H1 (cell line): ENCODE measurements at regions not wholly inside any gene's neighbourhood (a gene's known extent, or its start where the extent isn't known, plus 50 kb on each side); places are given as distances from the start of the nearest gene placed in this dataset.

Experiments
- CTCF ChIA-PET: fragments of 300-600 bp; sonication (Branson Sonifier 250); formaldehyde crosslinking; loops from one replicate; lab custom pipeline; 2021; ENCODE audit not compliant: partially characterized antibody; lab: Charles Lee
- POLR2A ChIA-PET: fragments of 300-600 bp; sonication (Branson Sonifier 250); formaldehyde crosslinking; loops from one replicate; lab custom pipeline; 2021; ENCODE audit warnings: inconsistent platforms; ENCODE audit not compliant: partially characterized antibody; lab: Charles Lee
- DNase-seq, 2 experiments: peaks; one replicate each; pipeline versions ENCODE4 v3.0.0 to v3.0.0-alpha.2; 2010 to 2022; ENCODE audit warnings: low spot score in 2 of 2, low read depth in 1 of 2, mixed read lengths in 1 of 2
- FAIRE-seq: peaks from 2 replicates; lab custom pipeline; 2011; peaks lifted over from hg19 to GRCh38; lab: Jason Lieb, UNC
- H2AFZ ChIP-seq: 2 replicates; pipeline ENCODE4 v1.8.1; 2012; ENCODE audit warnings: low read length, inconsistent platforms
- H2AK5ac ChIP-seq: 2 replicates; pipeline ENCODE4 v1.6.1; 2013; ENCODE audit warnings: low read depth, low read length
- H2BK120ac ChIP-seq: replicated peaks from 2 replicates; pipeline ENCODE3; 2013; ENCODE audit warnings: low read depth, low read length, inconsistent platforms
- H2BK12ac ChIP-seq: 2 replicates; pipeline ENCODE4 v1.6.1; 2013; ENCODE audit warnings: low read depth, low read length
- H2BK15ac ChIP-seq: 2 replicates; pipeline ENCODE4 v1.6.1; 2013; ENCODE audit warnings: low read length
- H2BK20ac ChIP-seq: 2 replicates; pipeline ENCODE4 v1.6.1; 2013; ENCODE audit warnings: low read length
- H2BK5ac ChIP-seq: 2 replicates; pipeline ENCODE4 v1.6.1; 2013; ENCODE audit warnings: low read depth, low read length
- H3K14ac ChIP-seq: 2 replicates; pipeline ENCODE4 v1.6.1; 2013; ENCODE audit warnings: inconsistent platforms; ENCODE audit not compliant: insufficient read length
- H3K18ac ChIP-seq: 2 replicates; pipeline ENCODE4 v1.6.1; 2013; ENCODE audit warnings: low read length; ENCODE audit errors: extremely low read depth
- H3K23ac ChIP-seq: 2 replicates; pipeline ENCODE4 v1.6.1; 2013; ENCODE audit warnings: inconsistent platforms; ENCODE audit not compliant: insufficient read length
- H3K23me2 ChIP-seq: 2 replicates; pipeline ENCODE4 v1.6.1; 2013; ENCODE audit warnings: low read depth, low read length
- H3K27ac ChIP-seq: 2 replicates; pipeline ENCODE4 v1.6.1; 2011; ENCODE audit warnings: low read depth, low read length, inconsistent platforms
- H3K27me3 ChIP-seq, 4 experiments: replicated peaks in 1 of 4; 1 replicate in 1 of 4; 2 replicates in 3 of 4; pipeline versions ENCODE4 v1.6.1 to v1.8.1; 2011 to 2013; ENCODE audit warnings: low read length in 3 of 4, mild to moderate bottlenecking in 3 of 4, inconsistent platforms in 2 of 4, mixed read lengths in 2 of 4, moderate library complexity in 1 of 4; ENCODE audit not compliant: control insufficient read depth in 3 of 4, insufficient read depth in 3 of 4; ENCODE audit errors: extremely low read depth in 1 of 4
- H3K36me3 ChIP-seq, 4 experiments: 2 replicates each; pipeline versions ENCODE4 v1.6.1 to v1.8.1; 2011 to 2013; ENCODE audit warnings: mild to moderate bottlenecking in 4 of 4, low read length in 3 of 4, moderate library complexity in 2 of 4, control low read depth in 1 of 4, inconsistent platforms in 1 of 4; ENCODE audit not compliant: insufficient read depth in 4 of 4, control insufficient read depth in 2 of 4
- H3K4ac ChIP-seq: replicated peaks from 2 replicates; pipeline ENCODE3; 2013; ENCODE audit warnings: low read length, low read depth, mixed read lengths, inconsistent platforms; ENCODE audit not compliant: insufficient read length
- H3K4me1 ChIP-seq, 4 experiments: replicated peaks in 1 of 4; 1 replicate in 1 of 4; 2 replicates in 3 of 4; pipeline versions ENCODE4 v1.6.1 to v1.8.1; 2011 to 2013; ENCODE audit warnings: low read length in 3 of 4, inconsistent platforms in 2 of 4, mixed read lengths in 1 of 4; ENCODE audit not compliant: insufficient read depth in 4 of 4, control insufficient read depth in 3 of 4
- H3K4me2 ChIP-seq, 2 experiments: 2 replicates each; pipeline versions ENCODE4 v1.6.1 to v1.8.1; 2011 to 2013; ENCODE audit warnings: low read depth in 2 of 2, low read length in 2 of 2, control low read depth in 1 of 2, inconsistent platforms in 1 of 2, mild to moderate bottlenecking in 1 of 2; ENCODE audit not compliant: insufficient read depth in 1 of 2
- H3K4me3 ChIP-seq, 4 experiments: fragments of 200-600, 300-600 bp in 1 of 4; sonication (generic), shearing (Covaris generic), sonication (Bioruptor Twin) in 1 of 4; 2 replicates each; pipeline versions ENCODE4 v1.5.1 to v1.8.1; 2011 to 2016; ENCODE audit warnings: low read length in 4 of 4, low read depth in 3 of 4, control low read depth in 2 of 4, inconsistent platforms in 2 of 4, mild to moderate bottlenecking in 2 of 4, mixed read lengths in 1 of 4, moderate library complexity in 1 of 4; ENCODE audit not compliant: insufficient read depth in 2 of 4; ENCODE audit errors: extremely low read depth in 1 of 4
- H3K56ac ChIP-seq: replicated peaks from 2 replicates; pipeline ENCODE3; 2013; ENCODE audit warnings: low read depth, mild to moderate bottlenecking, mixed read lengths, low read length, inconsistent platforms; ENCODE audit not compliant: insufficient read length
- H3K79me1 ChIP-seq: 2 replicates; pipeline ENCODE4 v1.6.1; 2013; ENCODE audit warnings: low read depth, low read length, control low read depth
- H3K79me2 ChIP-seq, 2 experiments: 2 replicates each; pipeline versions ENCODE4 v1.6.1 to v1.8.1; 2012 to 2013; ENCODE audit warnings: low read length in 2 of 2, mild to moderate bottlenecking in 2 of 2, inconsistent platforms in 1 of 2; ENCODE audit not compliant: insufficient read depth in 2 of 2, control insufficient read depth in 1 of 2
- H3K9ac ChIP-seq, 4 experiments: replicated peaks in 1 of 4; 1 replicate in 1 of 4; 2 replicates in 3 of 4; pipeline versions ENCODE4 v1.6.1 to v1.8.1; 2011 to 2013; ENCODE audit warnings: low read depth in 3 of 4, low read length in 3 of 4, control low read depth in 2 of 4, mild to moderate bottlenecking in 2 of 4, moderate library complexity in 2 of 4, inconsistent platforms in 1 of 4; ENCODE audit errors: extremely low read depth in 1 of 4
- H3K9me3 ChIP-seq, 2 experiments: 2 replicates each; pipeline versions ENCODE4 v1.6.1 to v1.8.1; 2012 to 2013; ENCODE audit warnings: mild to moderate bottlenecking in 2 of 2, moderate library complexity in 2 of 2, control low read depth in 1 of 2, inconsistent platforms in 1 of 2, low read depth in 1 of 2, low read length in 1 of 2, mixed read lengths in 1 of 2; ENCODE audit not compliant: insufficient read depth in 2 of 2
- H4K20me1 ChIP-seq, 2 experiments: replicated peaks in 1 of 2; 2 replicates each; pipeline versions ENCODE3 to v1.8.1; 2011 to 2013; ENCODE audit warnings: inconsistent platforms in 2 of 2, low read length in 2 of 2, mild to moderate bottlenecking in 1 of 2; ENCODE audit not compliant: insufficient read depth in 2 of 2, control insufficient read depth in 1 of 2
- H4K5ac ChIP-seq: 2 replicates; pipeline ENCODE4 v1.6.1; 2013; ENCODE audit warnings: low read length, low read depth, mixed read lengths, inconsistent platforms; ENCODE audit not compliant: insufficient read length
- H4K8ac ChIP-seq: 2 replicates; pipeline ENCODE4 v1.8.0; 2013; ENCODE audit warnings: mild to moderate bottlenecking, moderate library complexity, low read length, inconsistent platforms; ENCODE audit not compliant: insufficient read depth; ENCODE audit errors: extremely low read depth
- H4K91ac ChIP-seq: replicated peaks from 2 replicates; pipeline ENCODE3; 2013; ENCODE audit warnings: low read length, mixed read lengths, inconsistent platforms; ENCODE audit not compliant: insufficient read length
- ASH2L ChIP-seq: fragments of 200-600, 300-600 bp; sonication (generic); IDR thresholded peaks from one replicate; pipeline ENCODE4 v1.7.1; 2017; ENCODE audit warnings: low read length
- ATF2 ChIP-seq: IDR thresholded peaks from 2 replicates; pipeline ENCODE4 v1.6.1; 2012; ENCODE audit warnings: low read length, inconsistent platforms
- BRCA1 ChIP-seq: IDR thresholded peaks from 2 replicates; pipeline ENCODE4 v1.6.1; 2012; ENCODE audit warnings: low read depth, low read length, improper control_type of control experiment
- KDM1A ChIP-seq: fragments of 200-600, 300-600 bp; sonication (generic); IDR thresholded peaks from 2 replicates; pipeline ENCODE4 v1.7.1; 2016; ENCODE audit warnings: mild to moderate bottlenecking, low read length, borderline replicate concordance
- RAD21 ChIP-seq, 2 experiments: IDR thresholded peaks in 1 of 2; conservative IDR thresholded peaks in 1 of 2; 2 replicates each; pipeline ENCODE4 v1.6.1; 2011; ENCODE audit warnings: low read depth in 2 of 2, low read length in 2 of 2, improper control_type of control experiment in 1 of 2, inconsistent platforms in 1 of 2, mild to moderate bottlenecking in 1 of 2, moderate library complexity in 1 of 2
- SP1 ChIP-seq: IDR thresholded peaks from 2 replicates; pipeline ENCODE4 v1.6.1; 2011; ENCODE audit warnings: low read depth, low read length
- WGBS, 2 experiments: shearing (Covaris generic) in 1 of 2; methylation state at CpG; one replicate each; pipeline versions ENCODE4 v1.1.6 to v1.1.7; 2013 to 2015; ENCODE audit warnings: low lambda C conversion rate in 2 of 2, mixed read lengths in 2 of 2, inconsistent platforms in 1 of 2, low coverage in 1 of 2, missing lambda C conversion rate in 1 of 2; ENCODE audit not compliant: insufficient replicate concordance in 2 of 2, insufficient coverage in 1 of 2, insufficient read length in 1 of 2; ENCODE audit errors: extremely low coverage in 1 of 2, missing lambda C conversion rate in 1 of 2; 5-methylcytosine and 5-hydroxymethylcytosine counted together

GRCh38 chrX:136941396-136942337, 61.1 kb upstream of the RBMX start:
- ChIA-PET POLR2A (no interaction called here), CTCF (interaction anchor here (0.6 to 0.8 kb wide), 2 partner anchors 16 to 20 kb away, joined by 3 read pairs; no protein-coding TSS in a partner anchor)
- Histone ChIP-seq H3K23ac (no peak overlapping the region), H3K18ac (no peak overlapping the region), H3K4me3 (no peak overlapping the region), H3K79me1 (no peaks in the 10 kb centered on the region), H3K36me3 (no peaks in the 10 kb centered on the region), H2BK20ac (no peak overlapping the region), H3K4me2 (no peak overlapping the region), H2BK12ac (no peak overlapping the region), H3K14ac (no peak overlapping the region), H3K4me1 (no peaks in the 10 kb centered on the region), H3K4ac (no peak overlapping the region), H3K27me3 (no peaks in the 10 kb centered on the region), H3K23me2 (no peaks in the 10 kb centered on the region), H4K5ac (no peak overlapping the region), H2BK15ac (no peak overlapping the region), H3K79me2 (no peaks in the 10 kb centered on the region), H2AK5ac (no peak overlapping the region), H3K27ac (no peak overlapping the region), H2BK5ac (no peak overlapping the region), H2AFZ (no peak overlapping the region), H4K8ac (no peak overlapping the region), H3K9ac (no peak overlapping the region), H2BK120ac (no peak overlapping the region), H4K91ac (no peak overlapping the region), H4K20me1 (no peaks in the 10 kb centered on the region), H3K9me3 (no peaks in the 10 kb centered on the region), H3K56ac (no peak overlapping the region)
- FAIRE-seq (peak; percentile 7), DNase-seq (no peak)
- TF ChIP-seq BRCA1 = no peak
- no peak for TF ChIP-seq SP1
- TF ChIP-seq RAD21 (IDR thresholded peaks at IDR 0.05 in 1 of 2, conservative IDR thresholded peaks at IDR 0.05 in 1 of 2; ENCODE audit: low read depth in 2 of 2, low read length in 2 of 2) = no peak
- no peak for TF ChIP-seq ASH2L
- no peak for TF ChIP-seq KDM1A
- no peak for TF ChIP-seq ATF2
- 97% methylated on average over 3 of the region's 9 CpGs; no CpG with 5 or more reads in 1 of the 2 experiments for WGBS, 2 experiments
